ENCODE measurements at regions not wholly inside any gene's neighbourhood (a gene's known extent, or its start where the extent isn't known, plus 50 kb on each side); places are given as distances from the start of the nearest gene placed in this dataset.
"Not testable (repeated sequence)": the region's sequence is repeated elsewhere in the genome, so short reads cannot be mapped to it uniquely, and the experiment has no call there.

GRCh38 chr6:145155873-145156782 lies 579.2 kb downstream of the EPM2A start:
- no peak for DNase-seq (ENCODE audit: low read depth in 3 of 3, low spot score in 2 of 3)

GRCh38 chr6:145158636-145159035 lies 576.7 kb downstream of the EPM2A start:
- not testable (repeated sequence) for DNase-seq (ENCODE audit: low read depth in 3 of 3, low spot score in 2 of 3)

- no peak for DNase-seq (ENCODE audit: low read depth in 3 of 3, low spot score in 2 of 3)
Observed at GRCh38 chr6:145159921-145160320, 575.4 kb downstream of the EPM2A start.

- no peak for DNase-seq (ENCODE audit: low read depth in 3 of 3, low spot score in 2 of 3)
Observed at GRCh38 chr6:145161501-145161900, 573.8 kb downstream of the EPM2A start.

GRCh38 chr6:145169726-145170224 lies 565.5 kb downstream of the EPM2A start:
- no peak for DNase-seq (ENCODE audit: low read depth in 3 of 3, low spot score in 2 of 3)

GRCh38 chr6:145175470-145175869 lies 559.9 kb downstream of the EPM2A start:
- DNase-seq (ENCODE audit: low read depth in 3 of 3, low spot score in 2 of 3), result no peak

- DNase-seq (ENCODE audit: low read depth in 3 of 3, low spot score in 2 of 3), result no peak
Observed at GRCh38 chr6:145178391-145178790, 556.9 kb downstream of the EPM2A start.

GRCh38 chr6:145187491-145188206 lies 547.7 kb downstream of the EPM2A start:
- no peak for DNase-seq (ENCODE audit: low read depth in 3 of 3, low spot score in 2 of 3)

GRCh38 chr6:145189836-145190235 lies 545.5 kb downstream of the EPM2A start:
- DNase-seq (ENCODE audit: low read depth in 3 of 3, low spot score in 2 of 3), result no peak

GRCh38 chr6:145194389-145194788 lies 540.9 kb downstream of the EPM2A start:
- DNase-seq (ENCODE audit: low read depth in 3 of 3, low spot score in 2 of 3), result no peak

- DNase-seq (ENCODE audit: low read depth in 3 of 3, low spot score in 2 of 3), result no peak
Observed at GRCh38 chr6:145199961-145200360, 535.4 kb downstream of the EPM2A start.

- no peak for DNase-seq (ENCODE audit: low read depth in 3 of 3, low spot score in 2 of 3)
Observed at GRCh38 chr6:145204301-145204700, 531.0 kb downstream of the EPM2A start.

- no peak for DNase-seq (ENCODE audit: low read depth in 3 of 3, low spot score in 2 of 3)
Observed at GRCh38 chr6:145206247-145206907, 528.9 kb downstream of the EPM2A start.

GRCh38 chr6:145208474-145208873 lies 526.8 kb downstream of the EPM2A start:
- DNase-seq (ENCODE audit: low read depth in 3 of 3, low spot score in 2 of 3), result no peak

- DNase-seq (ENCODE audit: low read depth in 3 of 3, low spot score in 2 of 3), result no peak
Observed at GRCh38 chr6:145209272-145209671, 526.0 kb downstream of the EPM2A start.

- no peak for DNase-seq (ENCODE audit: low read depth in 3 of 3, low spot score in 2 of 3)
Observed at GRCh38 chr6:145212813-145213212, 522.5 kb downstream of the EPM2A start.

- no peak for DNase-seq (ENCODE audit: low read depth in 3 of 3, low spot score in 2 of 3)
Observed at GRCh38 chr6:145213614-145214013, 521.7 kb downstream of the EPM2A start.

GRCh38 chr6:145214570-145214969 lies 520.8 kb downstream of the EPM2A start:
- no peak for DNase-seq (ENCODE audit: low read depth in 3 of 3, low spot score in 2 of 3)

- no peak for DNase-seq (ENCODE audit: low read depth in 3 of 3, low spot score in 2 of 3)
Observed at GRCh38 chr6:145224450-145224849, 510.9 kb downstream of the EPM2A start.

- DNase-seq (ENCODE audit: low read depth in 3 of 3, low spot score in 2 of 3), result no peak
Observed at GRCh38 chr6:145225500-145225899, 509.8 kb downstream of the EPM2A start.

- no peak for DNase-seq (ENCODE audit: low read depth in 3 of 3, low spot score in 2 of 3)
Observed at GRCh38 chr6:145227593-145227992, 507.7 kb downstream of the EPM2A start.
